GM23338 (cell line): ENCODE measurements at regions not wholly inside any gene's neighbourhood (a gene's known extent, or its start where the extent isn't known, plus 50 kb on each side); places are given as distances from the start of the nearest gene placed in this dataset.

ENCODE experiments used
- ATAC-seq: fragments of 200-7000 bp; cut with Tn5 transposase; 3 replicates; pipeline ENCODE4 v1.9.1; 2020
- DNase-seq: peaks from one replicate; pipeline ENCODE4 v3.0.0-alpha.2; 2015; ENCODE audit warnings: low spot score
- H2AFZ ChIP-seq: fragments of 200-600 bp; sonication (generic); 2 replicates; pipeline ENCODE4 v1.8.0; 2016; ENCODE audit warnings: antibody characterized with exemption, mild to moderate bottlenecking, moderate library complexity
- H3F3A ChIP-seq: fragments of 200-600 bp; sonication (generic); replicated peaks from 2 replicates; pipeline ENCODE4 v1.8.0; 2017; ENCODE audit warnings: antibody characterized with exemption, mixed run types, low read depth
- H3K27ac ChIP-seq: fragments of 200-600 bp; sonication (generic); 2 replicates; pipeline ENCODE4 v1.6.1; 2016; ENCODE audit warnings: low read depth
- H3K27me3 ChIP-seq: fragments of 200-600 bp; sonication (generic); 2 replicates; pipeline ENCODE4 v1.8.0; 2016; ENCODE audit warnings: mild to moderate bottlenecking, mixed run types, moderate library complexity; ENCODE audit not compliant: insufficient read depth
- H3K36me3 ChIP-seq: fragments of 200-600 bp; sonication (generic); 2 replicates; pipeline ENCODE4 v1.8.0; 2016; ENCODE audit warnings: mild to moderate bottlenecking; ENCODE audit not compliant: insufficient read depth
- H3K4me1 ChIP-seq: fragments of 200-600 bp; sonication (generic); 2 replicates; pipeline ENCODE4 v1.8.0; 2016; ENCODE audit warnings: mild to moderate bottlenecking, moderate library complexity; ENCODE audit not compliant: insufficient read depth
- H3K4me2 ChIP-seq: fragments of 200-600 bp; sonication (generic); 2 replicates; pipeline ENCODE4 v1.7.1; 2017; ENCODE audit warnings: mixed run types
- H3K4me3 ChIP-seq: fragments of 200-600 bp; sonication (generic); 2 replicates; pipeline ENCODE4 v1.6.1; 2016; ENCODE audit warnings: mixed run types
- H3K79me2 ChIP-seq: fragments of 200-600 bp; sonication (generic); replicated peaks from 2 replicates; pipeline ENCODE4 v1.8.0; 2017; ENCODE audit warnings: mild to moderate bottlenecking; ENCODE audit not compliant: insufficient read depth
- H3K9me2 ChIP-seq: fragments of 200-600 bp; sonication (generic); 2 replicates; pipeline ENCODE4 v1.8.0; 2017; ENCODE audit not compliant: insufficient read depth
- H4K20me1 ChIP-seq: fragments of 200-600 bp; sonication (generic); replicated peaks from 2 replicates; pipeline ENCODE4 v1.8.0; 2017; ENCODE audit warnings: mild to moderate bottlenecking; ENCODE audit not compliant: insufficient read depth
- H3K27ac Mint-ChIP-seq: 2 replicates; pipeline ENCODE4 v1.8.0; 2020; ENCODE audit warnings: inconsistent platforms, mild to moderate bottlenecking, moderate library complexity, mixed read lengths
- H3K27me3 Mint-ChIP-seq: 3 replicates; pipeline ENCODE4 v1.8.0; 2022; ENCODE audit warnings: low read depth, mild to moderate bottlenecking, moderate library complexity, mixed read lengths, inconsistent platforms; ENCODE audit not compliant: insufficient read depth, poor library complexity
- H3K36me3 Mint-ChIP-seq: 3 replicates; pipeline ENCODE4 v1.8.0; 2021; ENCODE audit warnings: low read depth, mild to moderate bottlenecking, inconsistent platforms, moderate library complexity, mixed read lengths
- H3K4me1 Mint-ChIP-seq: 3 replicates; pipeline ENCODE4 v1.8.0; 2020; ENCODE audit warnings: mild to moderate bottlenecking, inconsistent platforms, mixed read lengths
- H3K4me3 Mint-ChIP-seq: 3 replicates; pipeline ENCODE4 v1.8.0; 2021; ENCODE audit warnings: moderate library complexity, mild to moderate bottlenecking, inconsistent platforms, mixed read lengths
- H3K9me3 Mint-ChIP-seq: 3 replicates; pipeline ENCODE4 v1.8.0; 2020; ENCODE audit warnings: moderate library complexity, mild to moderate bottlenecking, inconsistent platforms, mixed read lengths
- CREB1 ChIP-seq: fragments of 250-450 bp; sonication (Bioruptor Pico); IDR thresholded peaks from 2 replicates; pipeline ENCODE4 v1.5.0; 2020; ENCODE audit warnings: low read depth, mild to moderate bottlenecking, moderate library complexity
- ETS1 ChIP-seq: IDR thresholded peaks from 2 replicates; pipeline ENCODE4 v1.6.1; 2016; ENCODE audit warnings: antibody characterized with exemption
- EZH2 ChIP-seq: fragments of 200-600 bp; sonication (generic); IDR thresholded peaks from one replicate; pipeline ENCODE4 v1.8.0; 2017; ENCODE audit warnings: antibody characterized with exemption, mild to moderate bottlenecking, low read depth; ENCODE audit not compliant: unreplicated experiment
- EZH2phosphoT487 ChIP-seq: fragments of 200-600 bp; sonication (generic); IDR thresholded peaks from one replicate; pipeline ENCODE4 v1.8.1; 2018; ENCODE audit warnings: antibody characterized with exemption; ENCODE audit not compliant: unreplicated experiment
- NANOG ChIP-seq: IDR thresholded peaks from 2 replicates; pipeline ENCODE4 v1.6.1; 2016; ENCODE audit warnings: antibody characterized with exemption, borderline replicate concordance
- POLR2AphosphoS5 ChIP-seq: IDR thresholded peaks from 2 replicates; pipeline ENCODE4 v1.6.1; 2016; ENCODE audit warnings: antibody characterized with exemption, low read depth
- REST ChIP-seq: IDR thresholded peaks from one replicate; pipeline ENCODE4 v1.6.1; 2018; ENCODE audit warnings: antibody characterized with exemption; ENCODE audit not compliant: unreplicated experiment
- STAT1 ChIP-seq: IDR thresholded peaks from one replicate; pipeline ENCODE4 v1.6.1; 2016; ENCODE audit warnings: antibody characterized with exemption; ENCODE audit not compliant: unreplicated experiment
- ZNF331 ChIP-seq: fragments of 250-450 bp; sonication (Bioruptor Pico); IDR thresholded peaks from 2 replicates; pipeline ENCODE4 v1.5.0; 2020; ENCODE audit warnings: low read depth, mild to moderate bottlenecking, moderate library complexity
- TF ChIP-seq, protein P1 (sequence below): fragments of 250-450 bp; sonication (Bioruptor Pico); IDR thresholded peaks from 2 replicates; pipeline ENCODE4 v1.5.0; 2020; ENCODE audit warnings: mild to moderate bottlenecking, moderate library complexity

DNA sequence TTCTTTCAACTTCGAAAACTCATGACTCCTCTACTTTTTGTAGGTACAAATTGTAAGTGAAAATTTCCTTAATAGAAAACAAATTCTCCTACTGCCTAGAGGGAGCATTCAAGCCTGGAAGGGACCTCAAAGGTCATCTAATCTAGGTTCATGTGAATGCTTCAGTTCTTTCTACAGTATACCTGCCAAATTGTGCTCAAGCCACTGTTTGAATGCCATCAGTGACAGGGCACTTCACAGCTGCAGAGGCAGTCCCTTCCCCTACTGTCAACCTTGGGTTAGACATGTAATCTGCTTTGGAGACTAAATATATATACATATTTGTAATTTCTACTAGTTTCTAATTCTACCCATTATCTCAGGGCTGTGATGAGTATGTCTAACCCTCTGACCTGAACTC lies 681.3 kb upstream of the CDH2 start:
- no peaks in the 10 kb centered on the region for H3K9me2 ChIP-seq
- H3F3A ChIP-seq = no peaks in the 10 kb centered on the region
- Mint-ChIP-seq H3K27ac (no peak overlapping the region), H3K36me3 (no peaks in the 10 kb centered on the region), H3K4me3 (no peak overlapping the region), H3K4me1 (peaks cover 10% of the 10 kb centered on the region; the same call in 2 of the 3 replicates), H3K27me3 (no peaks in the 10 kb centered on the region), H3K9me3 (no peaks in the 10 kb centered on the region)
- no peak overlapping the region for H3K27ac ChIP-seq
- no peaks in the 10 kb centered on the region for H3K27me3 ChIP-seq
- no peaks in the 10 kb centered on the region for H3K36me3 ChIP-seq
- TF ChIP-seq NANOG = no peak
- no peak for TF ChIP-seq REST
- no peak for TF ChIP-seq STAT1
- TF ChIP-seq ETS1 = no peak
- TF ChIP-seq EZH2phosphoT487 = no peak
- no peak for TF ChIP-seq EZH2
- no peak for TF ChIP-seq ZNF331 (CRISPR knock-in tag)
- ATAC-seq (no peak), DNase-seq (no peak)
- no peak overlapping the region for H2AFZ ChIP-seq
- no peak overlapping the region for H3K4me2 ChIP-seq
- H3K4me1 ChIP-seq = no peaks in the 10 kb centered on the region
- no peaks in the 10 kb centered on the region for H3K79me2 ChIP-seq
- H4K20me1 ChIP-seq = no peaks in the 10 kb centered on the region
- H3K4me3 ChIP-seq = no peak overlapping the region

DNA sequence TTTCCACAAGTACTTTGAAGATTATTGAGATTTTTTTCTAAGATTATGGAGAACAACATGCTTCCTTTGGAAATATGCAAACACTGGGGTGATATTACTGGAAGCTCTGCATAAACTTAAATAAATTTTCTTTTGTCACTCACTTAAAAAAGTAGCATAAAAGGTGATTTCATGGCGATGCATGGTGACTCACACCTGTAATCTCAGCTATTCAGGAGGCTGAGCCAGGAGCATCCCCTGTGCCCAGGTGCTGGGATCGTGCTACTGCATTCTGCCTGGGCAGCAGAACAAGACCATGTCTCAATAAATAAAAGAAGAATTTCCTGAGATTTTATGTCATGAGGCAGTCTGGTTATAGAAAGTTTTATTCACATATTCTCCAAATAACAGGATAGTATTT lies 679.1 kb upstream of the CDH2 start:
- H3K27me3 Mint-ChIP-seq = no peaks in the 10 kb centered on the region
- H3K4me3 ChIP-seq = no peak overlapping the region
- H3K9me3 Mint-ChIP-seq = no peaks in the 10 kb centered on the region
- H3K36me3 Mint-ChIP-seq = no peaks in the 10 kb centered on the region
- H3K4me1 Mint-ChIP-seq = peaks cover 10% of the 10 kb centered on the region; the same call in 2 of the 3 replicates
- no peak overlapping the region for H3K27ac ChIP-seq
- H3K27ac Mint-ChIP-seq = peak overlapping the region; percentile 57; the same call in 1 of the 2 replicates
- no peaks in the 10 kb centered on the region for H3K36me3 ChIP-seq
- no peaks in the 10 kb centered on the region for H3F3A ChIP-seq
- H3K4me1 ChIP-seq = no peaks in the 10 kb centered on the region
- H4K20me1 ChIP-seq = no peaks in the 10 kb centered on the region
- H3K79me2 ChIP-seq = no peaks in the 10 kb centered on the region
- no peaks in the 10 kb centered on the region for H3K27me3 ChIP-seq
- DNase-seq = no peak
- no peaks in the 10 kb centered on the region for H3K9me2 ChIP-seq
- H3K4me3 Mint-ChIP-seq = no peak overlapping the region
- no peak overlapping the region for H3K4me2 ChIP-seq
- no peak overlapping the region for H2AFZ ChIP-seq
- ATAC-seq = no peak
- TF ChIP-seq ETS1 = no peak
- no peak for TF ChIP-seq STAT1
- no peak for TF ChIP-seq EZH2
- no peak for TF ChIP-seq CREB1
- TF ChIP-seq, protein P1, sequence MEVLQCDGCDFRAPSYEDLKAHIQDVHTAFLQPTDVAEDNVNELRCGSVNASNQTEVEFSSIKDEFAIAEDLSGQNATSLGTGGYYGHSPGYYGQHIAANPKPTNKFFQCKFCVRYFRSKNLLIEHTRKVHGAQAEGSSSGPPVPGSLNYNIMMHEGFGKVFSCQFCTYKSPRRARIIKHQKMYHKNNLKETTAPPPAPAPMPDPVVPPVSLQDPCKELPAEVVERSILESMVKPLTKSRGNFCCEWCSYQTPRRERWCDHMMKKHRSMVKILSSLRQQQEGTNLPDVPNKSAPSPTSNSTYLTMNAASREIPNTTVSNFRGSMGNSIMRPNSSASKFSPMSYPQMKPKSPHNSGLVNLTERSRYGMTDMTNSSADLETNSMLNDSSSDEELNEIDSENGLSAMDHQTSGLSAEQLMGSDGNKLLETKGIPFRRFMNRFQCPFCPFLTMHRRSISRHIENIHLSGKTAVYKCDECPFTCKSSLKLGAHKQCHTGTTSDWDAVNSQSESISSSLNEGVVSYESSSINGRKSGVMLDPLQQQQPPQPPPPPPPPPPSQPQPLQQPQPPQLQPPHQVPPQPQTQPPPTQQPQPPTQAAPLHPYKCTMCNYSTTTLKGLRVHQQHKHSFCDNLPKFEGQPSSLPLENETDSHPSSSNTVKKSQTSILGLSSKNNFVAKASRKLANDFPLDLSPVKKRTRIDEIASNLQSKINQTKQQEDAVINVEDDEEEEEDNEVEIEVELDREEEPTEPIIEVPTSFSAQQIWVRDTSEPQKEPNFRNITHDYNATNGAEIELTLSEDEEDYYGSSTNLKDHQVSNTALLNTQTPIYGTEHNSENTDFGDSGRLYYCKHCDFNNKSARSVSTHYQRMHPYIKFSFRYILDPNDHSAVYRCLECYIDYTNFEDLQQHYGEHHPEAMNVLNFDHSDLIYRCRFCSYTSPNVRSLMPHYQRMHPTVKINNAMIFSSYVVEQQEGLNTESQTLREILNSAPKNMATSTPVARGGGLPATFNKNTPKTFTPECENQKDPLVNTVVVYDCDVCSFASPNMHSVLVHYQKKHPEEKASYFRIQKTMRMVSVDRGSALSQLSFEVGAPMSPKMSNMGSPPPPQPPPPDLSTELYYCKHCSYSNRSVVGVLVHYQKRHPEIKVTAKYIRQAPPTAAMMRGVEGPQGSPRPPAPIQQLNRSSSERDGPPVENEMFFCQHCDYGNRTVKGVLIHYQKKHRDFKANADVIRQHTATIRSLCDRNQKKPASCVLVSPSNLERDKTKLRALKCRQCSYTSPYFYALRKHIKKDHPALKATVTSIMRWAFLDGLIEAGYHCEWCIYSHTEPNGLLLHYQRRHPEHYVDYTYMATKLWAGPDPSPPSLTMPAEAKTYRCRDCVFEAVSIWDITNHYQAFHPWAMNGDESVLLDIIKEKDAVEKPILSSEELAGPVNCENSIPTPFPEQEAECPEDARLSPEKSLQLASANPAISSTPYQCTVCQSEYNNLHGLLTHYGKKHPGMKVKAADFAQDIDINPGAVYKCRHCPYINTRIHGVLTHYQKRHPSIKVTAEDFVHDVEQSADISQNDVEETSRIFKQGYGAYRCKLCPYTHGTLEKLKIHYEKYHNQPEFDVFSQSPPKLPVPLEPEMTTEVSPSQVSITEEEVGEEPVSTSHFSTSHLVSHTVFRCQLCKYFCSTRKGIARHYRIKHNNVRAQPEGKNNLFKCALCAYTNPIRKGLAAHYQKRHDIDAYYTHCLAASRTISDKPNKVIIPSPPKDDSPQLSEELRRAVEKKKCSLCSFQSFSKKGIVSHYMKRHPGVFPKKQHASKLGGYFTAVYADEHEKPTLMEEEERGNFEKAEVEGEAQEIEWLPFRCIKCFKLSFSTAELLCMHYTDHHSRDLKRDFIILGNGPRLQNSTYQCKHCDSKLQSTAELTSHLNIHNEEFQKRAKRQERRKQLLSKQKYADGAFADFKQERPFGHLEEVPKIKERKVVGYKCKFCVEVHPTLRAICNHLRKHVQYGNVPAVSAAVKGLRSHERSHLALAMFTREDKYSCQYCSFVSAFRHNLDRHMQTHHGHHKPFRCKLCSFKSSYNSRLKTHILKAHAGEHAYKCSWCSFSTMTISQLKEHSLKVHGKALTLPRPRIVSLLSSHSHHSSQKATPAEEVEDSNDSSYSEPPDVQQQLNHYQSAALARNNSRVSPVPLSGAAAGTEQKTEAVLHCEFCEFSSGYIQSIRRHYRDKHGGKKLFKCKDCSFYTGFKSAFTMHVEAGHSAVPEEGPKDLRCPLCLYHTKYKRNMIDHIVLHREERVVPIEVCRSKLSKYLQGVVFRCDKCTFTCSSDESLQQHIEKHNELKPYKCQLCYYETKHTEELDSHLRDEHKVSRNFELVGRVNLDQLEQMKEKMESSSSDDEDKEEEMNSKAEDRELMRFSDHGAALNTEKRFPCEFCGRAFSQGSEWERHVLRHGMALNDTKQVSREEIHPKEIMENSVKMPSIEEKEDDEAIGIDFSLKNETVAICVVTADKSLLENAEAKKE = no peak
- TF ChIP-seq ZNF331 (CRISPR knock-in tag) = no peak
- TF ChIP-seq EZH2phosphoT487 = no peak
- TF ChIP-seq POLR2AphosphoS5 = no peak
